GM12878 (cell line): ENCODE measurements at regions not wholly inside any gene's neighbourhood (a gene's known extent, or its start where the extent isn't known, plus 50 kb on each side); places are given as distances from the start of the nearest gene placed in this dataset.

Experiments used
- ATAC-seq: fragments of 200-7000 bp; cut with Tn5 transposase; 3 replicates; pipeline ENCODE4 v1.9.1; 2020; ENCODE audit warnings: mild to moderate bottlenecking, moderate library complexity
- BruUV-seq: library from RNA; stranded (reverse); fragments of 400-500 nt; replicated peaks from 2 replicates; lab custom pipeline; 2021; lab: Mats Ljungman, UMichigan
- CTCF ChIA-PET: fragments of 300-600 bp; sonication (Branson Sonifier 250); formaldehyde crosslinking; extraction: SDS; loops from one replicate; lab custom pipeline; 2021; ENCODE audit warnings: inconsistent platforms; lab: Yijun Ruan, JAX
- POLR2A ChIA-PET: fragments of 350-600 bp; formaldehyde crosslinking; extraction: SDS; loops from one replicate; lab custom pipeline; 2021; ENCODE audit warnings: inconsistent platforms; lab: Charles Lee
- RAD21 ChIA-PET: fragments of 300-600 bp; sonication (Branson Sonifier 250); formaldehyde crosslinking; loops from one replicate; lab custom pipeline; 2023; ENCODE audit warnings: antibody characterized with exemption; ENCODE audit not compliant: unreplicated experiment; lab: Charles Lee
- SMC1A ChIA-PET: fragments of 300-600 bp; sonication (Branson Sonifier 250); formaldehyde crosslinking; loops from one replicate; lab custom pipeline; 2023; ENCODE audit not compliant: unreplicated experiment, uncharacterized antibody; lab: Charles Lee
- DNase-seq: peaks from one replicate; pipeline ENCODE4 v3.0.0-alpha.2; 2011; ENCODE audit warnings: low read depth, low spot score
- FAIRE-seq: peaks from 3 replicates; lab custom pipeline; 2011; peaks lifted over from hg19 to GRCh38; lab: Jason Lieb, UNC
- H2AFZ ChIP-seq: 2 replicates; pipeline ENCODE4 v1.6.0; 2011; ENCODE audit warnings: low read depth, low read length, control low read depth; ENCODE audit not compliant: control insufficient read depth
- H3K27ac ChIP-seq: 2 replicates; pipeline ENCODE4 v1.5.1; 2011; ENCODE audit warnings: control low read depth; ENCODE audit not compliant: control insufficient read depth, insufficient read depth
- H3K27me3 ChIP-seq, 2 experiments: replicated peaks in 1 of 2; 2 replicates each; pipeline versions ENCODE4 v1.6.0 to v1.6.1; 2011; ENCODE audit warnings: low read length in 1 of 2; ENCODE audit not compliant: control insufficient read depth in 2 of 2, insufficient read depth in 2 of 2
- H3K36me3 ChIP-seq, 2 experiments: 2 replicates each; pipeline ENCODE4 v1.5.1; 2011; ENCODE audit warnings: low read length in 1 of 2; ENCODE audit not compliant: control insufficient read depth in 2 of 2, insufficient read depth in 2 of 2
- H3K4me1 ChIP-seq: 2 replicates; pipeline ENCODE4 v1.6.1; 2011; ENCODE audit warnings: mild to moderate bottlenecking, low read length, moderate library complexity, mixed read lengths; ENCODE audit not compliant: control insufficient read depth, insufficient read depth
- H3K4me2 ChIP-seq: 2 replicates; pipeline ENCODE4 v1.6.0; 2011; ENCODE audit warnings: control low read depth; ENCODE audit not compliant: control insufficient read depth, insufficient read depth
- H3K4me3 ChIP-seq: fragments of 200-600 bp; sonication (generic); 2 replicates; pipeline ENCODE4 v1.5.1; 2016
- H3K79me2 ChIP-seq: 2 replicates; pipeline ENCODE4 v1.6.0; 2011; ENCODE audit warnings: low read length; ENCODE audit not compliant: control insufficient read depth, insufficient read depth
- H3K9ac ChIP-seq: 2 replicates; pipeline ENCODE4 v1.8.0; 2011; ENCODE audit warnings: low read length, control low read depth, mixed read lengths; ENCODE audit not compliant: control insufficient read depth, insufficient read depth
- H3K9me3 ChIP-seq: replicated peaks from 3 replicates; pipeline ENCODE4 v1.5.1; 2011; ENCODE audit warnings: mild to moderate bottlenecking, low read length; ENCODE audit not compliant: control insufficient read depth, insufficient read depth
- H4K20me1 ChIP-seq: 2 replicates; pipeline ENCODE4 v1.6.0; 2011; ENCODE audit not compliant: control insufficient read depth, insufficient read depth
- CHD1 ChIP-seq: IDR thresholded peaks from 2 replicates; pipeline ENCODE4 v1.6.1; 2012; ENCODE audit warnings: low read depth, low read length, improper control_type of control experiment
- CREB1 ChIP-seq: IDR thresholded peaks from 2 replicates; pipeline ENCODE4 v1.6.1; 2012; ENCODE audit warnings: low read depth, mild to moderate bottlenecking, inconsistent platforms
- EED ChIP-seq: sonication (generic); IDR thresholded peaks from 2 replicates; pipeline ENCODE4 v1.6.1; 2016; ENCODE audit warnings: antibody characterized with exemption, low read depth
- EZH2 ChIP-seq: IDR thresholded peaks from 2 replicates; pipeline ENCODE4 v1.6.1; 2012; ENCODE audit warnings: low read depth, mild to moderate bottlenecking, control low read depth, inconsistent platforms, low read length, borderline replicate concordance; ENCODE audit not compliant: control insufficient read depth
- HDAC2 ChIP-seq: fragments of 200-600 bp; sonication (generic); IDR thresholded peaks from 2 replicates; pipeline ENCODE4 v1.6.1; 2017
- IKZF2 ChIP-seq, 2 experiments: fragments of 450-650 bp; IDR thresholded peaks; 2 replicates each; pipeline ENCODE4 v1.6.1; 2017; ENCODE audit warnings: mild to moderate bottlenecking in 2 of 2, moderate library complexity in 2 of 2
- JUNB ChIP-seq: IDR thresholded peaks from 2 replicates; pipeline ENCODE4 v1.6.1; 2016; ENCODE audit warnings: antibody characterized with exemption, mild to moderate bottlenecking
- NFIC ChIP-seq: IDR thresholded peaks from 2 replicates; pipeline ENCODE4 v1.6.1; 2012; ENCODE audit warnings: low read depth, mild to moderate bottlenecking, inconsistent platforms, low read length, moderate library complexity
- NFXL1 ChIP-seq: fragments of 450-650 bp; IDR thresholded peaks from 2 replicates; pipeline ENCODE4 v1.6.1; 2017; ENCODE audit warnings: antibody characterized with exemption, mild to moderate bottlenecking, borderline replicate concordance
- NFYB ChIP-seq: IDR thresholded peaks from 2 replicates; pipeline ENCODE4 v1.6.1; 2011; ENCODE audit warnings: low read depth, mild to moderate bottlenecking, low read length, improper control_type of control experiment, moderate library complexity; ENCODE audit not compliant: insufficient read depth
- POLR2A ChIP-seq: IDR thresholded peaks from 2 replicates; pipeline ENCODE4 v1.6.1; 2011; ENCODE audit warnings: low read depth, mild to moderate bottlenecking, low read length
- RAD21 ChIP-seq: IDR thresholded peaks from 2 replicates; pipeline ENCODE4 v1.6.1; 2011; ENCODE audit warnings: mild to moderate bottlenecking, low read depth, low read length, moderate library complexity; ENCODE audit not compliant: insufficient read depth
- RELA ChIP-seq: fragments of 450-650 bp; IDR thresholded peaks from 2 replicates; pipeline ENCODE4 v1.8.0; 2014; ENCODE audit warnings: borderline replicate concordance; ENCODE audit not compliant: partially characterized antibody
- SMAD1 ChIP-seq: fragments of 450-650 bp; IDR thresholded peaks from 2 replicates; pipeline ENCODE4 v1.6.1; 2018; ENCODE audit warnings: mild to moderate bottlenecking, low read depth; ENCODE audit not compliant: partially characterized antibody
- TCF12 ChIP-seq: IDR thresholded peaks from 2 replicates; pipeline ENCODE4 v1.6.1; 2011; ENCODE audit warnings: low read depth, mild to moderate bottlenecking, low read length
- YBX1 ChIP-seq: fragments of 450-650 bp; IDR thresholded peaks from 2 replicates; pipeline ENCODE4 v1.6.1; 2016; ENCODE audit warnings: antibody characterized with exemption
- whole genome bisulfite sequencing: methylation state at CpG from one replicate; pipeline ENCODE4 v1.1.6; 2016; ENCODE audit warnings: low lambda C conversion rate; ENCODE audit not compliant: insufficient replicate concordance, insufficient coverage; ENCODE audit errors: missing lambda C conversion rate; 5-methylcytosine and 5-hydroxymethylcytosine counted together
- in situ Hi-C: fragments of 300-500 bp; cut with MboI; formaldehyde crosslinking; loops from 9 replicates; pipeline ENCODE4 v1.14.3; 2018; ENCODE audit warnings: mixed read lengths
- intact Hi-C: fragments of 100-400 bp; cut with micrococcal nuclease; formaldehyde crosslinking; loops from one replicate; pipeline ENCODE4 v1.14.2; 2022; ENCODE audit not compliant: unreplicated experiment
- TF ChIP-seq, protein P1 (sequence below): fragments of 450-650 bp; IDR thresholded peaks from 2 replicates; pipeline ENCODE4 v1.6.1; 2017; ENCODE audit warnings: mild to moderate bottlenecking

DNA sequence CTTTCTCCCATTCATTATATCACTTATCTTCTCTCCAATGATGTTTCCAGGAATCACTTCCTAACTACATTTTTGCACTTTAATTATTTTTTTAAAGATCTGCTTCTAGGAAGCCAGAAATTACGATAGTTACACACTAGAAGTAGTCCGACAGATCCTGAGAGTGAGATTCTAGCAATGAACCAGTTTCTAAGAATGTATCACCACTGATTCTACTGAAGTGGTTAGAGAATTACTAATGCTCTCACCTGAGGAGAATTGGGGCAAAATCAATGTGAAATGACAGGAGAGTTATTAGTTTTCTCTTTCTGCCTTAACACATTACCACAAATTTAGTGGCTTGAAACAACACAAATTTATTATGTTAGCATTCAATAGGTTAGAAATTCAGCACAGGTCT, 241.2 kb downstream of the CASP12 start:
- no peak overlapping the region for H3K27ac ChIP-seq
- H2AFZ ChIP-seq: no peak overlapping the region
- H3K9ac ChIP-seq: no peak overlapping the region
- H3K27me3 ChIP-seq: no peaks in the 10 kb centered on the region
- no peak for DNase-seq
- POLR2A ChIA-PET: no interaction called here
- no peak for FAIRE-seq
- SMC1A ChIA-PET: no interaction called here
- BruUV-seq: no TSS peak
- no peaks in the 10 kb centered on the region for H3K79me2 ChIP-seq
- no peak for TF ChIP-seq RAD21
- no peak for TF ChIP-seq POLR2A
- no peak for TF ChIP-seq RELA
- TF ChIP-seq CHD1: no peak
- no peak for TF ChIP-seq NFYB
- TF ChIP-seq CREB1: no peak
- 19% methylated on average over 2 of the region's 2 CpGs for WGBS
- no peak for ATAC-seq
- RAD21 ChIA-PET: no interaction called here
- no peak overlapping the region for H3K4me2 ChIP-seq
- CTCF ChIA-PET: no interaction called here
- in situ Hi-C loops (no loop called here), intact Hi-C loops (no loop called here)
- no peaks in the 10 kb centered on the region for H3K4me1 ChIP-seq
- H3K4me3 ChIP-seq: no peak overlapping the region
- H4K20me1 ChIP-seq: no peaks in the 10 kb centered on the region
- no peaks in the 10 kb centered on the region for H3K9me3 ChIP-seq
- no peaks in the 10 kb centered on the region for H3K36me3 ChIP-seq

DNA sequence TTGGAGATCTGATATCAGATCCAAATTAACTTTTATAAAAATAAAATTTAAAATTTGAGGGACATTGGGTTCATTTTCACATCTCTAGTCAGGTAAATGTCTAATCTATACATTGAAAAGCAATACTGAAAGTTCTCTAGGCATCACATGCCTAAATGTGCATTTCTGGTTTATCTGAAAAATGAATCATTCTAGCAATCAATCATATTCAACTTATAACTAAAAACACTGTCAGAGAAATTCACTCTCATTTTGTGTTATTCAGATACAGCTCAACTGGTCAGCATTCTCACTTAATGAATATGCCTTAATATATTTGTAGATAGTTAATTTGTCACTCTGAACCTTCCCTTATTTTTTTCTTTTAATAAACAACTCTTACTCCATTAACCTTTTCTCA, 243.2 kb downstream of the CASP12 start:
- DNase-seq (no peak), FAIRE-seq (no peak), ATAC-seq (no peak)
- no peak for TF ChIP-seq JUNB
- TF ChIP-seq, protein P1, sequence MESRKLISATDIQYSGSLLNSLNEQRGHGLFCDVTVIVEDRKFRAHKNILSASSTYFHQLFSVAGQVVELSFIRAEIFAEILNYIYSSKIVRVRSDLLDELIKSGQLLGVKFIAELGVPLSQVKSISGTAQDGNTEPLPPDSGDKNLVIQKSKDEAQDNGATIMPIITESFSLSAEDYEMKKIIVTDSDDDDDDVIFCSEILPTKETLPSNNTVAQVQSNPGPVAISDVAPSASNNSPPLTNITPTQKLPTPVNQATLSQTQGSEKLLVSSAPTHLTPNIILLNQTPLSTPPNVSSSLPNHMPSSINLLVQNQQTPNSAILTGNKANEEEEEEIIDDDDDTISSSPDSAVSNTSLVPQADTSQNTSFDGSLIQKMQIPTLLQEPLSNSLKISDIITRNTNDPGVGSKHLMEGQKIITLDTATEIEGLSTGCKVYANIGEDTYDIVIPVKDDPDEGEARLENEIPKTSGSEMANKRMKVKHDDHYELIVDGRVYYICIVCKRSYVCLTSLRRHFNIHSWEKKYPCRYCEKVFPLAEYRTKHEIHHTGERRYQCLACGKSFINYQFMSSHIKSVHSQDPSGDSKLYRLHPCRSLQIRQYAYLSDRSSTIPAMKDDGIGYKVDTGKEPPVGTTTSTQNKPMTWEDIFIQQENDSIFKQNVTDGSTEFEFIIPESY: no peak
- TF ChIP-seq NFXL1: no peak
- no peak for TF ChIP-seq CREB1
- TF ChIP-seq EZH2: no peak
- no peak for TF ChIP-seq HDAC2
- no peak for TF ChIP-seq EED
- TF ChIP-seq SMAD1: no peak
- TF ChIP-seq IKZF2 (IDR thresholded peaks at IDR 0.05): no peak
- TF ChIP-seq NFIC: no peak
- no peak for TF ChIP-seq TCF12
- no peak for TF ChIP-seq YBX1
- no peaks in the 10 kb centered on the region for H3K9me3 ChIP-seq
- ChIA-PET POLR2A (no interaction called here), RAD21 (no interaction called here), SMC1A (interaction anchor here (1.3 kb wide), 1 partner anchor 13 kb away, joined by 5 read pairs; no protein-coding TSS in a partner anchor), CTCF (interaction anchor here (0.8 kb wide), 1 partner anchor 253 kb away, joined by 3 read pairs; no protein-coding TSS in a partner anchor)
- intact Hi-C loops: no loop called here
- no peaks in the 10 kb centered on the region for H4K20me1 ChIP-seq
- H3K4me2 ChIP-seq: no peak overlapping the region
- H3K4me3 ChIP-seq: no peak overlapping the region
- no peak overlapping the region for H3K9ac ChIP-seq
- H3K27me3 ChIP-seq: no peaks in the 10 kb centered on the region
- no peak overlapping the region for H2AFZ ChIP-seq
- no peaks in the 10 kb centered on the region for H3K79me2 ChIP-seq
- H3K4me1 ChIP-seq: no peaks in the 10 kb centered on the region
- no peaks in the 10 kb centered on the region for H3K36me3 ChIP-seq
- in situ Hi-C loops: no loop called here
- BruUV-seq: no TSS peak
- no peak overlapping the region for H3K27ac ChIP-seq
